ENCODE measurements at regions not wholly inside any gene's neighbourhood (a gene's known extent, or its start where the extent isn't known, plus 50 kb on each side); places are given as distances from the start of the nearest gene placed in this dataset.

DNA sequence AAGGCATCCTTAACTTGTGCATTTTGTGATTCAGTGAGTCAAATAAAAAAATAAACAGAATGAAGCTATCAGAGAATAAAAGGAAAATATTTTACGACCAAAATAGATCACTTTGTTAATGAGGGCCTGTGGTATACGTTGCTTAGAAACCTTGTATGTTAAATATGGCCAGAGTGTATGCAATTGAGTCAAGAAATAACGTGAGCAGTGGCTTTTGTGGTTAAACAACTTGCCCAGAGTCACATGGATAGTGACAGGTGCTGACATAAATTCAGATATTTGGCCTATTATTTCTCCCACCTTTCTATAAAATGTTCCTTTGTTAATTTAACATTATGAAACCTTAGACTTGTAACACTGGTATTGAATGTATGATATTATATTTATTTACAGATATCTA, 393.4 kb downstream of the PABPC4L start:
- ChIA-PET POLR2A (ENCODE audit: unreplicated experiment) (no interaction called here), CTCF (no interaction called here)
- Histone ChIP-seq H2BK15ac (ENCODE audit: low read depth, low read length) (no peak overlapping the region), H3K4me1 (ENCODE audit: control insufficient read depth, insufficient read depth, low read length) (no peaks in the 10 kb centered on the region), H3K4ac (ENCODE audit: low read depth, low read length) (no peak overlapping the region), H3K14ac (replicated peaks; ENCODE audit: low read depth, low read length) (no peak overlapping the region), H4K91ac (ENCODE audit: insufficient read depth, low read depth, low read length) (no peak overlapping the region), H4K5ac (ENCODE audit: low read depth, low read length) (no peak overlapping the region), H2BK5ac (ENCODE audit: low read depth, low read length, poor library complexity, severe bottlenecking) (no peak overlapping the region), H3K79me1 (ENCODE audit: low read depth in 1 of 2, low read length in 2 of 2) (no peaks in the 10 kb centered on the region), H3K4me2 (ENCODE audit: low read depth, low read length) (no peak overlapping the region), H2BK20ac (ENCODE audit: low read depth, low read length) (no peak overlapping the region), H2AK5ac (ENCODE audit: low read depth, low read length) (no peak overlapping the region), H2BK120ac (ENCODE audit: low read depth, low read length) (no peak overlapping the region), H3K9me1 (ENCODE audit: insufficient read depth, low read length) (no peaks in the 10 kb centered on the region), H3K56ac (ENCODE audit: extremely low read depth, insufficient read depth, low read length) (no peak overlapping the region), H3K36me3 (ENCODE audit: control insufficient read depth, insufficient read depth, low read length) (no peaks in the 10 kb centered on the region), H4K20me1 (ENCODE audit: insufficient read depth, low read length) (no peaks in the 10 kb centered on the region), H3K9ac (ENCODE audit: low read depth, low read length) (no peak overlapping the region), H3K23ac (ENCODE audit: low read depth, low read length) (no peak overlapping the region), H3K27me3 (ENCODE audit: control insufficient read depth, insufficient read depth, low read length) (no peaks in the 10 kb centered on the region), H2AFZ (replicated peaks; ENCODE audit: low read length, poor library complexity) (no peak overlapping the region), H3K9me3 (ENCODE audit: control insufficient read depth, insufficient read depth, low read length) (no peaks in the 10 kb centered on the region), H4K8ac (ENCODE audit: low read depth in 2 of 2, low read length in 2 of 2) (no peak overlapping the region), H2AK9ac (replicated peaks; ENCODE audit: low read depth, low read length, poor library complexity) (no peak overlapping the region), H3K27ac (ENCODE audit: insufficient read depth, low read length) (no peak overlapping the region), H3K4me3 (ENCODE audit: insufficient read depth, low read depth, low read length) (no peak overlapping the region), H3K18ac (ENCODE audit: low read depth, low read length) (no peak overlapping the region; the same call in 1 of the 2 replicates)
- in situ Hi-C loops (cut with MboI; ENCODE audit: low sequenced_read_pairs) (no loop called here), dilution Hi-C loops (cut with HindIII; ENCODE audit: low sequenced_read_pairs, unreplicated experiment) (no loop called here), intact Hi-C loops (cut with micrococcal nuclease) (no loop called here)
- TF ChIP-seq, protein P1, sequence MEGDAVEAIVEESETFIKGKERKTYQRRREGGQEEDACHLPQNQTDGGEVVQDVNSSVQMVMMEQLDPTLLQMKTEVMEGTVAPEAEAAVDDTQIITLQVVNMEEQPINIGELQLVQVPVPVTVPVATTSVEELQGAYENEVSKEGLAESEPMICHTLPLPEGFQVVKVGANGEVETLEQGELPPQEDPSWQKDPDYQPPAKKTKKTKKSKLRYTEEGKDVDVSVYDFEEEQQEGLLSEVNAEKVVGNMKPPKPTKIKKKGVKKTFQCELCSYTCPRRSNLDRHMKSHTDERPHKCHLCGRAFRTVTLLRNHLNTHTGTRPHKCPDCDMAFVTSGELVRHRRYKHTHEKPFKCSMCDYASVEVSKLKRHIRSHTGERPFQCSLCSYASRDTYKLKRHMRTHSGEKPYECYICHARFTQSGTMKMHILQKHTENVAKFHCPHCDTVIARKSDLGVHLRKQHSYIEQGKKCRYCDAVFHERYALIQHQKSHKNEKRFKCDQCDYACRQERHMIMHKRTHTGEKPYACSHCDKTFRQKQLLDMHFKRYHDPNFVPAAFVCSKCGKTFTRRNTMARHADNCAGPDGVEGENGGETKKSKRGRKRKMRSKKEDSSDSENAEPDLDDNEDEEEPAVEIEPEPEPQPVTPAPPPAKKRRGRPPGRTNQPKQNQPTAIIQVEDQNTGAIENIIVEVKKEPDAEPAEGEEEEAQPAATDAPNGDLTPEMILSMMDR (conservative IDR thresholded peaks at IDR 0.05; ENCODE audit: low read depth, low read length): no peak
- no peak for TF ChIP-seq MAFK (IDR thresholded peaks at IDR 0.05; ENCODE audit: low read depth, low read length)
- TF ChIP-seq RAD21 (IDR thresholded peaks at IDR 0.05; ENCODE audit: low read length): no peak
- TF ChIP-seq CEBPB (IDR thresholded peaks at IDR 0.05; ENCODE audit: low read depth, low read length): peak; percentile 5; the same call in 1 of the 2 replicates
- TF ChIP-seq FOS (IDR thresholded peaks at IDR 0.05; ENCODE audit: low read depth, low read length): no peak
- TF ChIP-seq SMC3 (IDR thresholded peaks at IDR 0.05; ENCODE audit: low read depth, low read length): no peak
- TF ChIP-seq BHLHE40 (IDR thresholded peaks at IDR 0.05; ENCODE audit: low read depth, low read length): peak; percentile 97
- TF ChIP-seq, protein P2, sequence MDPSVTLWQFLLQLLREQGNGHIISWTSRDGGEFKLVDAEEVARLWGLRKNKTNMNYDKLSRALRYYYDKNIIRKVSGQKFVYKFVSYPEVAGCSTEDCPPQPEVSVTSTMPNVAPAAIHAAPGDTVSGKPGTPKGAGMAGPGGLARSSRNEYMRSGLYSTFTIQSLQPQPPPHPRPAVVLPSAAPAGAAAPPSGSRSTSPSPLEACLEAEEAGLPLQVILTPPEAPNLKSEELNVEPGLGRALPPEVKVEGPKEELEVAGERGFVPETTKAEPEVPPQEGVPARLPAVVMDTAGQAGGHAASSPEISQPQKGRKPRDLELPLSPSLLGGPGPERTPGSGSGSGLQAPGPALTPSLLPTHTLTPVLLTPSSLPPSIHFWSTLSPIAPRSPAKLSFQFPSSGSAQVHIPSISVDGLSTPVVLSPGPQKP (IDR thresholded peaks at IDR 0.05; ENCODE audit: borderline replicate concordance, low read depth, low read length): no peak
- TF ChIP-seq, protein P3, sequence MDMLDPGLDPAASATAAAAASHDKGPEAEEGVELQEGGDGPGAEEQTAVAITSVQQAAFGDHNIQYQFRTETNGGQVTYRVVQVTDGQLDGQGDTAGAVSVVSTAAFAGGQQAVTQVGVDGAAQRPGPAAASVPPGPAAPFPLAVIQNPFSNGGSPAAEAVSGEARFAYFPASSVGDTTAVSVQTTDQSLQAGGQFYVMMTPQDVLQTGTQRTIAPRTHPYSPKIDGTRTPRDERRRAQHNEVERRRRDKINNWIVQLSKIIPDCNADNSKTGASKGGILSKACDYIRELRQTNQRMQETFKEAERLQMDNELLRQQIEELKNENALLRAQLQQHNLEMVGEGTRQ (IDR thresholded peaks at IDR 0.05; ENCODE audit: low read depth, low read length): peak; percentile 24; the same call in 1 of the 2 replicates
- TF ChIP-seq MXI1 (IDR thresholded peaks at IDR 0.05; ENCODE audit: borderline replicate concordance, low read depth, low read length): no peak
- DNase-seq (peak; percentile 78), ATAC-seq (ENCODE audit: low read depth) (no peak)
- BruUV-seq (replicated peaks): no TSS peak
- WGBS, 2 experiments (ENCODE audit: extremely low coverage in 2 of 2, insufficient read length in 1 of 2): no CpG with 5 or more reads among the region's 3 CpGs

Data from IMR-90 (cell line).